Osteoblast (primary cell): ENCODE measurements at regions not wholly inside any gene's neighbourhood (a gene's known extent, or its start where the extent isn't known, plus 50 kb on each side); places are given as distances from the start of the nearest gene placed in this dataset.

Source experiments
- DNase-seq: peaks from one replicate; pipeline ENCODE4 v3.0.0; 2011; ENCODE audit warnings: low spot score, mixed read lengths; ENCODE audit not compliant: insufficient read length; ENCODE audit errors: missing footprints
- H2AFZ ChIP-seq: 2 replicates; pipeline ENCODE4 v1.6.0; 2011; ENCODE audit warnings: mild to moderate bottlenecking, low read length
- H3K27ac ChIP-seq: 2 replicates; pipeline ENCODE4 v1.5.1; 2011; ENCODE audit warnings: mild to moderate bottlenecking, low read depth, low read length, moderate library complexity
- H3K27me3 ChIP-seq: 2 replicates; pipeline ENCODE4 v1.6.0; 2012; ENCODE audit warnings: mild to moderate bottlenecking, control low read depth, inconsistent platforms, low read length, moderate library complexity; ENCODE audit not compliant: insufficient read depth
- H3K36me3 ChIP-seq: 2 replicates; pipeline ENCODE4 v1.5.1; 2011; ENCODE audit warnings: mild to moderate bottlenecking, low read length, control low read depth, moderate library complexity; ENCODE audit not compliant: insufficient read depth
- H3K4me1 ChIP-seq: 2 replicates; pipeline ENCODE4 v1.5.1; 2011; ENCODE audit warnings: mild to moderate bottlenecking, low read length, control low read depth, moderate library complexity; ENCODE audit not compliant: insufficient read depth
- H3K4me2 ChIP-seq: 2 replicates; pipeline ENCODE4 v1.6.0; 2011; ENCODE audit warnings: mild to moderate bottlenecking, low read length; ENCODE audit not compliant: insufficient read depth
- H3K4me3 ChIP-seq: fragments of 200-600 bp; sonication (generic); 3 replicates; pipeline ENCODE4 v1.5.1; 2012; ENCODE audit warnings: mild to moderate bottlenecking, low read length, inconsistent platforms; ENCODE audit not compliant: insufficient read depth
- H3K79me2 ChIP-seq: 2 replicates; pipeline ENCODE4 v1.6.0; 2012; ENCODE audit warnings: mild to moderate bottlenecking, low read length, control low read depth, inconsistent platforms; ENCODE audit not compliant: insufficient read depth
- H3K9me3 ChIP-seq: 2 replicates; pipeline ENCODE4 v1.5.1; 2011; ENCODE audit warnings: low read depth, low read length, control low read depth
- H4K20me1 ChIP-seq: 2 replicates; pipeline ENCODE4 v1.6.0; 2012; ENCODE audit warnings: mild to moderate bottlenecking, low read length, control low read depth; ENCODE audit not compliant: insufficient read depth
- TF ChIP-seq, protein P1 (sequence below): IDR thresholded peaks from 2 replicates; pipeline ENCODE4 v1.5.1; 2011; ENCODE audit warnings: mild to moderate bottlenecking, low read depth, low read length, moderate library complexity; ENCODE audit errors: extremely low read depth

DNA sequence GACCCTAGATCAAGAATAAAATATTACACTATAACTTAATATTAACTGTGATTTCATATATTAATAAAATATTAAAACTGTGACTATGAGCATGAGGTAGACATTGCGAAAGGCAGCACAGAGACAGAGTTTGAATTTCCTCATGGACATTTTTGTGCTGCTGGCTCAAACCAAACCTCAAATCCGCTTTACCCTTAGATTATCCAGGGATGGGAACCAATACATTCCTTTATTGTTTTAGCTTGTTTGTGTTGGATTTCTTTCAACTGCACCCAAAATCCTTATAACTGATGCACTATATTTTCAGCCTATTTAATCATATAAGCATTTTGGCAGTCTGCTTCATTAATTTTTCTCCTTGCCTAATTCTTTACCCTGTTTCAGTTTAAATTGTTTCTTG is 436.7 kb downstream of the ATP23 start:
- TF ChIP-seq, protein P1, sequence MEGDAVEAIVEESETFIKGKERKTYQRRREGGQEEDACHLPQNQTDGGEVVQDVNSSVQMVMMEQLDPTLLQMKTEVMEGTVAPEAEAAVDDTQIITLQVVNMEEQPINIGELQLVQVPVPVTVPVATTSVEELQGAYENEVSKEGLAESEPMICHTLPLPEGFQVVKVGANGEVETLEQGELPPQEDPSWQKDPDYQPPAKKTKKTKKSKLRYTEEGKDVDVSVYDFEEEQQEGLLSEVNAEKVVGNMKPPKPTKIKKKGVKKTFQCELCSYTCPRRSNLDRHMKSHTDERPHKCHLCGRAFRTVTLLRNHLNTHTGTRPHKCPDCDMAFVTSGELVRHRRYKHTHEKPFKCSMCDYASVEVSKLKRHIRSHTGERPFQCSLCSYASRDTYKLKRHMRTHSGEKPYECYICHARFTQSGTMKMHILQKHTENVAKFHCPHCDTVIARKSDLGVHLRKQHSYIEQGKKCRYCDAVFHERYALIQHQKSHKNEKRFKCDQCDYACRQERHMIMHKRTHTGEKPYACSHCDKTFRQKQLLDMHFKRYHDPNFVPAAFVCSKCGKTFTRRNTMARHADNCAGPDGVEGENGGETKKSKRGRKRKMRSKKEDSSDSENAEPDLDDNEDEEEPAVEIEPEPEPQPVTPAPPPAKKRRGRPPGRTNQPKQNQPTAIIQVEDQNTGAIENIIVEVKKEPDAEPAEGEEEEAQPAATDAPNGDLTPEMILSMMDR: no peak
- Histone ChIP-seq H3K4me3 (no peak overlapping the region), H3K9me3 (no peaks in the 10 kb centered on the region), H3K4me2 (no peak overlapping the region), H3K36me3 (no peaks in the 10 kb centered on the region), H4K20me1 (no peaks in the 10 kb centered on the region), H2AFZ (no peak overlapping the region), H3K79me2 (no peaks in the 10 kb centered on the region), H3K27ac (no peak overlapping the region), H3K4me1 (no peaks in the 10 kb centered on the region), H3K27me3 (no peaks in the 10 kb centered on the region)
- DNase-seq: no peak

DNA sequence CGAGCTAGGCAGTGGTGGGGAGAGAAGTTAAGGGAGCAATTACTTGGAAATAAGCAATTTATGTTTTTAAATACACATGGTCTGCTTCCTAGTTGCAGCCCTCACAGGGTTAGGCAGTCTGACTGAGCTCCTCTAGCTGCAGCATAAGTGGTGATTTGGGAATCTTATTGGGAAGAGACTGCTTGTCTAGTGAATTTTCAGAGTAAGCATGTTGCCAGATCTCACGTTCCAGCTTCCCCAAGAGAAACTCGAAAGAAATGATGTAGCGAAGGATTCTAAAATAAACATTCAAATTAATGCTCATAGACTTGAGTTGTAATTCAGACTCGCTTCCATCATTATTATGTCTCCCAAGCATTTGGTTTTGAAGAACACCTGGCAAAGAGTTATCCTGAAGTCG is 440.2 kb downstream of the ATP23 start:
- no peaks in the 10 kb centered on the region for H3K36me3 ChIP-seq
- H3K4me3 ChIP-seq: no peak overlapping the region
- H2AFZ ChIP-seq: no peak overlapping the region
- no peak overlapping the region for H3K27ac ChIP-seq
- H3K27me3 ChIP-seq: no peaks in the 10 kb centered on the region
- H3K9me3 ChIP-seq: no peaks in the 10 kb centered on the region
- H4K20me1 ChIP-seq: no peaks in the 10 kb centered on the region
- TF ChIP-seq, protein P1: no peak
- no peaks in the 10 kb centered on the region for H3K4me1 ChIP-seq
- no peaks in the 10 kb centered on the region for H3K79me2 ChIP-seq
- DNase-seq: no peak
- H3K4me2 ChIP-seq: no peak overlapping the region

GRCh38 chr12:58384196-58384595 is 442.8 kb downstream of the ATP23 start:
- H3K79me2 ChIP-seq: no peaks in the 10 kb centered on the region
- H3K27ac ChIP-seq: no peak overlapping the region
- no peaks in the 10 kb centered on the region for H3K27me3 ChIP-seq
- H3K9me3 ChIP-seq: no peaks in the 10 kb centered on the region
- no peak overlapping the region for H3K4me2 ChIP-seq
- no peaks in the 10 kb centered on the region for H4K20me1 ChIP-seq
- H3K4me3 ChIP-seq: no peak overlapping the region
- H2AFZ ChIP-seq: no peak overlapping the region
- TF ChIP-seq, protein P1: no peak
- peaks cover 15% of the 10 kb centered on the region for H3K4me1 ChIP-seq
- no peaks in the 10 kb centered on the region for H3K36me3 ChIP-seq
- DNase-seq: no peak

DNA sequence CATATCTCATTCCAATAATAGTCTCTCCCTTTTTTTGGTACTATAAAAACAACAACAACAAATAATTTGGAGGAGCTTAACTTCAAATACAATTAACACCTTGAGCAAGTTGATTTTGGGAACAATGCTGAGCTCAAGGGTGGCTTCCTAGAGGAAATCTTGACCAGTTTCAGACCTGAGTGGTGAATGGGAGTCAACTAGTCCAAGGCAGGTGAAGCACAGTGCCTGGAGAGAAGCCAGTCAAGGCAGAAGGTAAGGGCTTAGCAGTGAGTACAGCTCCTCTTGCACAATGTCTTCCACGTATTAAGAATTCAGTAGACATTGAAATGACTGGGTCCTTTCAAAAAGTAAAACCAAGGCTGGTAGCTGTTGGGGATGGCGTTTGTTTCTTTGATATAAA is 444.8 kb downstream of the ATP23 start:
- TF ChIP-seq, protein P1: no peak
- Histone ChIP-seq H2AFZ (no peak overlapping the region), H3K27ac (no peak overlapping the region), H3K4me1 (peaks cover 15% of the 10 kb centered on the region), H3K36me3 (no peaks in the 10 kb centered on the region), H3K4me2 (no peak overlapping the region), H3K9me3 (no peaks in the 10 kb centered on the region), H3K27me3 (no peaks in the 10 kb centered on the region), H3K4me3 (no peak overlapping the region), H4K20me1 (no peaks in the 10 kb centered on the region), H3K79me2 (no peaks in the 10 kb centered on the region)
- DNase-seq: no peak
